ENCODE measurements at regions not wholly inside any gene's neighbourhood (a gene's known extent, or its start where the extent isn't known, plus 50 kb on each side); places are given as distances from the start of the nearest gene placed in this dataset.

- no peak overlapping the region for H3K4me2 ChIP-seq (ENCODE audit: insufficient read depth in 1 of 2, low read depth in 2 of 2, low read length in 2 of 2)
- H3K9me3 ChIP-seq (ENCODE audit: insufficient read depth in 2 of 2, low read depth in 1 of 2, low read length in 1 of 2), result no peaks in the 10 kb centered on the region
- no peak overlapping the region for H4K8ac ChIP-seq (ENCODE audit: extremely low read depth, insufficient read depth, low read length)
- FAIRE-seq (no peak), DNase-seq (ENCODE audit: low read depth in 1 of 2, low spot score in 2 of 2) (no peak)
- H3K79me1 ChIP-seq (ENCODE audit: low read depth, low read length), result no peaks in the 10 kb centered on the region
- TF ChIP-seq SP1 (IDR thresholded peaks at IDR 0.05; ENCODE audit: low read depth, low read length), result no peak
- no peak overlapping the region for H4K91ac ChIP-seq (replicated peaks; ENCODE audit: insufficient read length, low read length)
- no peak overlapping the region for H3K23ac ChIP-seq (ENCODE audit: insufficient read length)
- H2BK20ac ChIP-seq (ENCODE audit: low read length), result no peak overlapping the region
- H3K4me1 ChIP-seq (replicated peaks in 1 of 4; ENCODE audit: control insufficient read depth in 3 of 4, insufficient read depth in 4 of 4, low read length in 3 of 4), result no peaks in the 10 kb centered on the region
- H3K18ac ChIP-seq (ENCODE audit: extremely low read depth, low read length), result no peak overlapping the region
- H3K4me3 ChIP-seq (ENCODE audit: extremely low read depth in 1 of 4, insufficient read depth in 2 of 4, low read depth in 3 of 4, low read length in 4 of 4), result no peak overlapping the region
- no peaks in the 10 kb centered on the region for H3K79me2 ChIP-seq (ENCODE audit: control insufficient read depth in 1 of 2, insufficient read depth in 2 of 2, low read length in 2 of 2)
- no peaks in the 10 kb centered on the region for H3K23me2 ChIP-seq (ENCODE audit: low read depth, low read length)
- 91% methylated on average over 4 of the region's 4 CpGs; no CpG with 5 or more reads in 1 of the 2 experiments for WGBS, 2 experiments (ENCODE audit: extremely low coverage in 1 of 2, insufficient coverage in 1 of 2, insufficient read length in 1 of 2, insufficient replicate concordance in 2 of 2, low coverage in 1 of 2, low lambda C conversion rate in 2 of 2, missing lambda C conversion rate in 1 of 2)
- no peak overlapping the region for H3K27ac ChIP-seq (ENCODE audit: low read depth, low read length)
- no peaks in the 10 kb centered on the region for H4K20me1 ChIP-seq (replicated peaks in 1 of 2; ENCODE audit: control insufficient read depth in 1 of 2, insufficient read depth in 2 of 2, low read length in 2 of 2)
- H3K14ac ChIP-seq (ENCODE audit: insufficient read length), result no peak overlapping the region
- H2BK12ac ChIP-seq (ENCODE audit: low read depth, low read length), result no peak overlapping the region
- no peak overlapping the region for H3K4ac ChIP-seq (replicated peaks; ENCODE audit: insufficient read length, low read depth, low read length)
- H2AK5ac ChIP-seq (ENCODE audit: low read depth, low read length), result no peak overlapping the region
- H4K5ac ChIP-seq (ENCODE audit: insufficient read length, low read depth, low read length), result no peak overlapping the region
- H2BK15ac ChIP-seq (ENCODE audit: low read length), result no peak overlapping the region
- ChIA-PET POLR2A (ENCODE audit: partially characterized antibody) (no interaction called here), CTCF (ENCODE audit: partially characterized antibody) (interaction anchor here (0.8 to 3.5 kb wide), 16 partner anchors 9 to 626 kb away, joined by 3 to 18 read pairs (median 3); no protein-coding TSS in a partner anchor)
- H3K27me3 ChIP-seq (replicated peaks in 1 of 4; ENCODE audit: control insufficient read depth in 3 of 4, extremely low read depth in 1 of 4, insufficient read depth in 3 of 4, low read length in 3 of 4), result no peaks in the 10 kb centered on the region
- H2BK5ac ChIP-seq (ENCODE audit: low read depth, low read length), result no peak overlapping the region
- no peaks in the 10 kb centered on the region for H3K36me3 ChIP-seq (ENCODE audit: control insufficient read depth in 2 of 4, insufficient read depth in 4 of 4, low read length in 3 of 4)
- no peak overlapping the region for H3K56ac ChIP-seq (replicated peaks; ENCODE audit: insufficient read length, low read depth, low read length)
- H2BK120ac ChIP-seq (replicated peaks; ENCODE audit: low read depth, low read length), result no peak overlapping the region
- H2AFZ ChIP-seq (ENCODE audit: low read length), result no peak overlapping the region
- H3K9ac ChIP-seq (replicated peaks in 1 of 4; ENCODE audit: extremely low read depth in 1 of 4, low read depth in 3 of 4, low read length in 3 of 4), result no peak overlapping the region
Measured at GRCh38 chr10:59578741-59579140, 130.9 kb downstream of the SLC16A9 start.
